IgD-negative memory B cell (primary cell): ENCODE measurements at regions not wholly inside any gene's neighbourhood (a gene's known extent, or its start where the extent isn't known, plus 50 kb on each side); places are given as distances from the start of the nearest gene placed in this dataset.

Experiments used
- H3K27ac Mint-ChIP-seq, 3 donors: one replicate each; pipeline ENCODE4 v1.8.0; 2020 to 2022; ENCODE audit warnings: mild to moderate bottlenecking in 3 of 3, mixed read lengths in 3 of 3, moderate library complexity in 1 of 3
- H3K27me3 Mint-ChIP-seq: one replicate; pipeline ENCODE4 v1.8.0; 2021; ENCODE audit warnings: mixed read lengths
- H3K36me3 Mint-ChIP-seq: one replicate; pipeline ENCODE4 v1.8.0; 2020; ENCODE audit warnings: mild to moderate bottlenecking, mixed read lengths
- H3K4me1 Mint-ChIP-seq, 3 donors: one replicate each; pipeline ENCODE4 v1.8.0; 2020 to 2022; ENCODE audit warnings: mixed read lengths in 3 of 3, mild to moderate bottlenecking in 1 of 3
- H3K4me3 Mint-ChIP-seq, 4 donors: one replicate each; pipeline ENCODE4 v1.8.0; 2020 to 2022; ENCODE audit warnings: mild to moderate bottlenecking in 4 of 4, mixed read lengths in 4 of 4, moderate library complexity in 3 of 4
- H3K9me3 Mint-ChIP-seq, 3 donors: one replicate each; pipeline ENCODE4 v1.8.0; 2020 to 2021; ENCODE audit warnings: mixed read lengths in 3 of 3, mild to moderate bottlenecking in 1 of 3

DNA sequence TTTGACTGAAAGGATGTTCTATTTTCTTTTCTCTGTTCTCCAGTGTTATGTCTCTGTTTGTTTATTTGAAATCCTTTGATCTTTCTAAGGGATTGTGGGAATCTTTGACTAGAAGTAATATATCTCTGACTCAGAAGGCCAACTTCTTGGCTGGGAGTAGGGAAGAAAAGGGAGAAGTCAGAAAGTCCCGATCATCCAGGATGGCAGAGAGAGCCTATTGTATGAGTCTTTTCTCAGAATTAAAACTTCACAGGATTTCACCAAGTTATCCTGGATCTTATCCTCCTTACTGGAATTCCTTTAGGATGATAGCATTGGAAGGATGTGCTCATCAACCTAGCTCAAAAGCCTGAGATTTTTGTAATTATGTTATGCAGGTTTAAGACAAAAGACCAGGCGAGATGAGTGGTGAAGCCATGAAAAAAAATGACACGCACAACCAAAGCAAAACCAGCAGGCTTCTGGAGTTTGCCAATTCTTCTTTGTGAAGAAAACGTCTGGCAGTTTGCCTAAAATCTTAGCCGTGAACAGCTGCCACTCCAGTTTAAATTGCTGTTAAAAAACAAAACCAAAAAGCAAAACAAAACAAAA lies 383.6 kb upstream of the SMIM21 start:
- H3K4me3 Mint-ChIP-seq = no peak overlapping the region
- no peak overlapping the region for H3K27ac Mint-ChIP-seq
- peaks cover 0 to 2% (median 0%) of the 10 kb centered on the region in 3 donors for H3K4me1 Mint-ChIP-seq
- H3K9me3 Mint-ChIP-seq = peaks cover 0 to 6% (median 0%) of the 10 kb centered on the region in 3 donors
- H3K36me3 Mint-ChIP-seq = no peaks in the 10 kb centered on the region
- no peaks in the 10 kb centered on the region for H3K27me3 Mint-ChIP-seq

DNA sequence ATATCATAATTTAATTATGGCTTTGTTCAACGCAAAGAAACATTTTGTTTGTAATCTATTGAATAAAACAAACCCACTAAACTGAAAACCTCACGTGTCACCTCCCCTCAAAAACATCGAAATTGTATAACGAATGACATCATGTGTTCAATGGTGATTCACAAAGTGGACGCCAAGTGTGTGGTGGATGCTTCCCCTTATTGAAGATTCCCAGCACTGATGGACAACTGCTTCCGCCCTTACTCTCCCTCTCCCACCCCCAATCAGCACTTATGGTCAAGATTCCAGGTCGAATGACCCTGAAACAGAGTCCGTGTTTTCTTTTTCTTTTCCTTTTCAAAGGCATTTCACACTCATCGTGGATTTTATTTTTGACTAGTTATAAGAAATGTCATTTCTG lies 383.0 kb upstream of the SMIM21 start:
- Mint-ChIP-seq H3K27ac (peak overlapping the region in 1 of 3 donors; percentile 82), H3K36me3 (no peaks in the 10 kb centered on the region), H3K4me1 (peaks cover 0 to 2% (median 0%) of the 10 kb centered on the region in 3 donors), H3K27me3 (no peaks in the 10 kb centered on the region), H3K4me3 (no peak overlapping the region), H3K9me3 (peaks cover 0 to 6% (median 0%) of the 10 kb centered on the region in 3 donors)

- Mint-ChIP-seq H3K27ac (no peak overlapping the region), H3K4me1 (peaks cover 0 to 2% (median 0%) of the 10 kb centered on the region in 3 donors), H3K36me3 (no peaks in the 10 kb centered on the region), H3K27me3 (no peaks in the 10 kb centered on the region), H3K4me3 (no peak overlapping the region), H3K9me3 (peaks cover 0 to 4% (median 0%) of the 10 kb centered on the region in 3 donors)
Measured at GRCh38 chr18:75809926-75810255, 382.4 kb upstream of the SMIM21 start.

- Mint-ChIP-seq H3K4me1 (peaks cover 0 to 2% (median 0%) of the 10 kb centered on the region in 3 donors), H3K9me3 (peaks cover 0 to 4% (median 2%) of the 10 kb centered on the region in 3 donors), H3K36me3 (no peaks in the 10 kb centered on the region), H3K27ac (no peak overlapping the region), H3K27me3 (no peaks in the 10 kb centered on the region), H3K4me3 (no peak overlapping the region)
Measured at GRCh38 chr18:75809151-75809925, 381.8 kb upstream of the SMIM21 start.

DNA sequence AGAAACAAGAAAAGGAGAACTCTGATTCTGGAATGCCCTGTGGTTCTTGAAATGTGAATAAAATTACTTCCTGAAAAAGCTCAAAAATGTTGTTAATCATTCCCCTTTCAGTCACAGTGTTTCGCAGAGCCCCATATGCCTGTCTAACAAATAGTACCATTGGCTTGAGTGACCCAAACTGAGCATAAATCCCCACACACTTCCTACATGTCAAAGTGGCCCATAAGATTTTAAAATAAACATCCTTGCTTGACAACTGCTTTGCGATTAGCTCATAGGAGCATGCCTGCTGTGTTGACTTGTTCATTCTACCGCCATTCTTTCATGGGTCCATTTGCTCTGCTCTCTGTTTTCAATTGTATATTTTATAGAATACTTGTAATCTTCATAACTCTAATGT lies 377.8 kb upstream of the SMIM21 start:
- Mint-ChIP-seq H3K27me3 (no peaks in the 10 kb centered on the region), H3K36me3 (no peaks in the 10 kb centered on the region), H3K4me3 (no peak overlapping the region), H3K27ac (no peak overlapping the region), H3K9me3 (peaks cover 0 to 4% (median 1%) of the 10 kb centered on the region in 3 donors), H3K4me1 (no peaks in the 10 kb centered on the region)

GRCh38 chr18:75802681-75803080 lies 375.2 kb upstream of the SMIM21 start:
- H3K4me3 Mint-ChIP-seq = no peak overlapping the region
- H3K27ac Mint-ChIP-seq = no peak overlapping the region
- H3K4me1 Mint-ChIP-seq = no peaks in the 10 kb centered on the region
- no peaks in the 10 kb centered on the region for H3K27me3 Mint-ChIP-seq
- H3K36me3 Mint-ChIP-seq = no peaks in the 10 kb centered on the region
- H3K9me3 Mint-ChIP-seq = peaks cover 0 to 4% (median 1%) of the 10 kb centered on the region in 3 donors

- no peaks in the 10 kb centered on the region for H3K27me3 Mint-ChIP-seq
- no peaks in the 10 kb centered on the region for H3K36me3 Mint-ChIP-seq
- H3K9me3 Mint-ChIP-seq = peaks cover 0 to 4% (median 0%) of the 10 kb centered on the region in 3 donors
- H3K27ac Mint-ChIP-seq = no peak overlapping the region
- no peaks in the 10 kb centered on the region for H3K4me1 Mint-ChIP-seq
- H3K4me3 Mint-ChIP-seq = no peak overlapping the region
Measured at GRCh38 chr18:75801178-75801577, 373.7 kb upstream of the SMIM21 start.

- Mint-ChIP-seq H3K27me3 (no peaks in the 10 kb centered on the region), H3K27ac (no peak overlapping the region), H3K4me3 (no peak overlapping the region), H3K36me3 (no peaks in the 10 kb centered on the region), H3K9me3 (peaks cover 0 to 4% (median 0%) of the 10 kb centered on the region in 3 donors), H3K4me1 (no peaks in the 10 kb centered on the region)
Measured at GRCh38 chr18:75800331-75800648, 372.8 kb upstream of the SMIM21 start.

- H3K27ac Mint-ChIP-seq = no peak overlapping the region
- peaks cover 0 to 2% (median 0%) of the 10 kb centered on the region in 3 donors for H3K9me3 Mint-ChIP-seq
- H3K4me1 Mint-ChIP-seq = no peaks in the 10 kb centered on the region
- no peaks in the 10 kb centered on the region for H3K36me3 Mint-ChIP-seq
- H3K4me3 Mint-ChIP-seq = no peak overlapping the region
- no peaks in the 10 kb centered on the region for H3K27me3 Mint-ChIP-seq
Measured at GRCh38 chr18:75799449-75800330, 372.2 kb upstream of the SMIM21 start.

GRCh38 chr18:75797046-75797445 lies 369.5 kb upstream of the SMIM21 start:
- no peak overlapping the region for H3K4me3 Mint-ChIP-seq
- no peaks in the 10 kb centered on the region for H3K4me1 Mint-ChIP-seq
- no peaks in the 10 kb centered on the region for H3K36me3 Mint-ChIP-seq
- peaks cover 2 to 8% (median 7%) of the 10 kb centered on the region in 3 donors for H3K9me3 Mint-ChIP-seq
- H3K27ac Mint-ChIP-seq = no peak overlapping the region
- H3K27me3 Mint-ChIP-seq = no peaks in the 10 kb centered on the region

DNA sequence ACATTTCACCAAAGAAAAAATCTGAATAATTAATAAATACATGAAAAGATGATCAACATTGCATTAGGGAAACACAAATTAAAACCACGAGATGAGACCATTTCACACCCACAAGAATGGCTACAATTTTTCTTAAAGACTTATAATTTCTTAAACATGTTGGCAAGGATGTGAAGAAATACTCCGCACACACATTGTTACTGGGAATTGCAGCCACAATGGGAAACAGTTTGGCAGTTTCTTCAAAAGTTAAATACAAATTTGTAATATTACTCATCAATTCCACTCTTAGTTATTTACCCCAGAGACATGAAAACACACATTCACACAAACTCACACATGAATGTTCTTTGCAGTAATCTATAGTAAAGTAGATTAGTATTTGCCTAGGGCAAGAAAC lies 363.3 kb upstream of the SMIM21 start:
- Mint-ChIP-seq H3K9me3 (peaks cover 7 to 10% (median 8%) of the 10 kb centered on the region in 3 donors), H3K27me3 (no peaks in the 10 kb centered on the region), H3K4me1 (no peaks in the 10 kb centered on the region), H3K27ac (no peak overlapping the region), H3K4me3 (no peak overlapping the region), H3K36me3 (no peaks in the 10 kb centered on the region)

- no peak overlapping the region for H3K27ac Mint-ChIP-seq
- H3K36me3 Mint-ChIP-seq = no peaks in the 10 kb centered on the region
- no peaks in the 10 kb centered on the region for H3K27me3 Mint-ChIP-seq
- no peak overlapping the region for H3K4me3 Mint-ChIP-seq
- H3K4me1 Mint-ChIP-seq = no peaks in the 10 kb centered on the region
- peaks cover 7 to 12% (median 10%) of the 10 kb centered on the region in 3 donors for H3K9me3 Mint-ChIP-seq
Measured at GRCh38 chr18:75790111-75790510, 362.6 kb upstream of the SMIM21 start.

GRCh38 chr18:75785834-75786233 lies 358.3 kb upstream of the SMIM21 start:
- Mint-ChIP-seq H3K9me3 (peaks cover 3 to 5% (median 4%) of the 10 kb centered on the region in 3 donors), H3K36me3 (peaks cover 1% of the 10 kb centered on the region), H3K4me3 (no peak overlapping the region), H3K27ac (no peak overlapping the region), H3K27me3 (peaks cover 2% of the 10 kb centered on the region), H3K4me1 (no peaks in the 10 kb centered on the region)

GRCh38 chr18:75785206-75785605 lies 357.7 kb upstream of the SMIM21 start:
- Mint-ChIP-seq H3K36me3 (peaks cover 1% of the 10 kb centered on the region), H3K4me1 (no peaks in the 10 kb centered on the region), H3K9me3 (peaks cover 2 to 4% (median 3%) of the 10 kb centered on the region in 3 donors), H3K27me3 (peaks cover 2% of the 10 kb centered on the region), H3K27ac (no peak overlapping the region), H3K4me3 (no peak overlapping the region)

GRCh38 chr18:75784390-75784789 lies 356.9 kb upstream of the SMIM21 start:
- Mint-ChIP-seq H3K27me3 (peaks cover 2% of the 10 kb centered on the region), H3K36me3 (peaks cover 1% of the 10 kb centered on the region)

More at GRCh38 chr18:75784390-75784789, 356.9 kb upstream of the SMIM21 start:
- Mint-ChIP-seq H3K4me3 (no peak overlapping the region), H3K27ac (no peak overlapping the region), H3K9me3 (peaks cover 0 to 4% (median 3%) of the 10 kb centered on the region in 3 donors), H3K4me1 (no peaks in the 10 kb centered on the region)
